SU-DHL-6 (cell line): ENCODE measurements at regions not wholly inside any gene's neighbourhood (a gene's known extent, or its start where the extent isn't known, plus 50 kb on each side); places are given as distances from the start of the nearest gene placed in this dataset.

Source experiments
- EZH2phosphoT487 ChIP-seq: fragments of 200-600 bp; sonication (generic), shearing (Covaris generic); conservative IDR thresholded peaks from 2 replicates; pipeline ENCODE4 v1.6.1; 2018; ENCODE audit warnings: mild to moderate bottlenecking, antibody characterized with exemption, low read length, moderate library complexity, mixed read lengths
- TF ChIP-seq, protein P1 (sequence below): fragments of 200-600 bp; sonication (generic); IDR thresholded peaks from one replicate; pipeline ENCODE4 v1.5.1; 2017; ENCODE audit warnings: antibody characterized with exemption, mild to moderate bottlenecking, low read length, moderate library complexity; ENCODE audit not compliant: insufficient read depth, poor library complexity, severe bottlenecking

DNA sequence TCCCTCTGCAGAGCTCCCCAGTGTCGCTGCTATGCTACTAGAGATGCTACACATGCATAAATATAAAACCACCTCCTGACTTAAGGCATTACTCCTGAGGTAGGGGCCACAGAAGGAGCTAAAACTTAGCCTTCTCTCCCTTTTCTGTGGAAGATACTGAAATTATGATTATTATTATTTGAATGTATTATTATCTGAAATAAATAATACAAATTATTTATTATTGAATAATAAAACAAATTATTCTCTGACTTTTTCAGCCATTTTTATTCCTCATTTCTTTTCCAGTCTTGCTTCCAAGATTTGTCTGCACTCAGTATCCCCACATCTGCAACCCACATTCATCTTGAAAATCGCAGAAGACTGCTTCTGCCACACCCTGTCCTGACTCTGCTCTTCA, 414.9 kb upstream of the ACO1 start:
- TF ChIP-seq, protein P1, sequence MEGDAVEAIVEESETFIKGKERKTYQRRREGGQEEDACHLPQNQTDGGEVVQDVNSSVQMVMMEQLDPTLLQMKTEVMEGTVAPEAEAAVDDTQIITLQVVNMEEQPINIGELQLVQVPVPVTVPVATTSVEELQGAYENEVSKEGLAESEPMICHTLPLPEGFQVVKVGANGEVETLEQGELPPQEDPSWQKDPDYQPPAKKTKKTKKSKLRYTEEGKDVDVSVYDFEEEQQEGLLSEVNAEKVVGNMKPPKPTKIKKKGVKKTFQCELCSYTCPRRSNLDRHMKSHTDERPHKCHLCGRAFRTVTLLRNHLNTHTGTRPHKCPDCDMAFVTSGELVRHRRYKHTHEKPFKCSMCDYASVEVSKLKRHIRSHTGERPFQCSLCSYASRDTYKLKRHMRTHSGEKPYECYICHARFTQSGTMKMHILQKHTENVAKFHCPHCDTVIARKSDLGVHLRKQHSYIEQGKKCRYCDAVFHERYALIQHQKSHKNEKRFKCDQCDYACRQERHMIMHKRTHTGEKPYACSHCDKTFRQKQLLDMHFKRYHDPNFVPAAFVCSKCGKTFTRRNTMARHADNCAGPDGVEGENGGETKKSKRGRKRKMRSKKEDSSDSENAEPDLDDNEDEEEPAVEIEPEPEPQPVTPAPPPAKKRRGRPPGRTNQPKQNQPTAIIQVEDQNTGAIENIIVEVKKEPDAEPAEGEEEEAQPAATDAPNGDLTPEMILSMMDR: no peak
- TF ChIP-seq EZH2phosphoT487: no peak
